ENCODE measurements at regions not wholly inside any gene's neighbourhood (a gene's known extent, or its start where the extent isn't known, plus 50 kb on each side); places are given as distances from the start of the nearest gene placed in this dataset.
A peak's percentile ranks its signal among the peaks of the same experiment; 100 is the strongest.
"Not testable (repeated sequence)": the region's sequence is repeated elsewhere in the genome, so short reads cannot be mapped to it uniquely, and the experiment has no call there.

GRCh38 chr22:46026899-46027210 is 49.9 kb upstream of the WNT7B start:
- no peak for DNase-seq (ENCODE audit: low read depth)

DNA sequence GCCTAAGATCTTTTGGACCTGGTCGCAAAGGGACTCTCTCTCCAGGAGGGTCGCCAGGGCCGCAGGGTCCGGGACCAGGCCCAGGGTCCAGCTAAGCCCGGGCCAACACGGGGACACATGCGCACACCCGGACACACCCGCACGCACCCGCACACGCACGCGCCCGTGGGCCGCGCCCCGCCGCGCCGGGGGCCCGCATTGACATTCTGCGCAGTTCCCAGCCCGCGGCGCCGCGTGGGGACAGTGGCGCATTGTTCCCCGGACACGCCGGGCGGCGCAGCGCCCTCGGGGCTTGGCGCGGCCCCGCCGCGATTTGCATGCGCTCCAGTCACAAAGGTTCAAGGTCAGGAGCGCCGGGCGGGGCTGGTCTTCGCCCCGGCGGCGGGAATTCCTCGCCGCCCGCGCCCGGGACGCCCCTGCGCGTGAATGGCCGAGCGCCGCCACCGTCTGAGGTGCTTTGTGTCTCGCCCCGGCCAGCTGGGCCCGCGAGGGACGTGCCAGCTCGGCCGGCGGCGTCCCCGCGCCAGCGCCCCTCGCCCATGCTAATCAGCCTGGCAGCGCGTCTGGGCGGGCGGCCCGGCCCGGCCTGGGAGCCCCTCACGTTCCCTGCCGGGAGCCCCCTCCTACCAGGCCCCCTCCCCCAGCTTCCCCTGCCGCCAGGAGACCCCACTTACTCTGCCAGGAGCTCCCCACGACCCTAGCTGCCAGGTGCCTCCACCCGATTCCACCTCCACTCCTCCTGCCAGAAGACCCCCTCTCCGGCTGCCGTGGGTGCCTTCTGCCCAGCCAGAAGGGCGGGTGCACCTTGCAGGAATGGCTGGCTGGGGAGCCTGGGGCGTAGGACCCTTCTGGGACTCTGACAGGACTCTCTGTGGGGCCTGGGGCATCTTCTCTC is 50.5 kb upstream of the WNT7B start:
- DNase-seq (ENCODE audit: low read depth), result peak; percentile 34

DNA sequence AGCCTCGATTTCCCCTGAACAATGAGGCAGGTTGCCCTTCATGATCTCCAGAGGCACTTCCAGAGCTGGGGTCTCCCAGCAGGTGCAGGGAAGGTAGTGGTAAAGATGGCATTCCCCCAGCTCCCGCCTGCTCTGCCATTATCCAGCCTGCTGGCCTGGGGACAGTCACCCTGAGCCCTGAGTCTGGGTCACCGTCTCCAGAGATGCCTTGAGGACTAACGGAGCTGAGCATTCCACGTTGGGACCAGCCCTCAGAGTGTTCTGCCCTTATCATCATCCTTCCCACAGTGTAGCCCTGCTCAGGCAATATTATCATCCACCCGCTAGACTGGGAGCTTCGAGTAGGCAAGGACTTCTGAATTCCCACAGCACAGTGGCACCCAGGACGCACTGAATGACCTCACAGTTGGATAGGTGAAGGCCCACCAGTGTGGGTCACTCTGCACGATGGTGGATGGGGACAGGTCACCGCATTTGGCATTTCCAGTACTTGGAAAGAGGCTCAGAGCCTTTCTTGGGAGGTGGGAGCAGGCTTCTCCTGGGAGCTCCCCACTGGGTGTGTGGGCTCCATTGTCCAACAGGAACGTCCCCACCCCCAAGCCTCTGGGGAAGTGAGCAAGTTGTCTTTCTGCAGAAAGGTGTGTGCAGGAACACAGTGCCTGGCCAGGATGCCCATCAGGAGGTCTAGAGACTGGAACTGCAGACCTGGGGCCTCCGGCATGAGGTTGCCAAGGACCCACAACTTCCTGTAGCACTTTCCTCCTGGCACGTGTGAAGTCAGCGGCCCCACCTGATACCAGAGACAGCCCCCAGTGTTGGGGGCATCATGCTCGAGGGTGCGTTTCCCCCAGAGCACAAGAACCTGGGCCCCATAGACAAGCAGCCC is 51.4 kb upstream of the WNT7B start:
- no peak for DNase-seq (ENCODE audit: low read depth)

DNA sequence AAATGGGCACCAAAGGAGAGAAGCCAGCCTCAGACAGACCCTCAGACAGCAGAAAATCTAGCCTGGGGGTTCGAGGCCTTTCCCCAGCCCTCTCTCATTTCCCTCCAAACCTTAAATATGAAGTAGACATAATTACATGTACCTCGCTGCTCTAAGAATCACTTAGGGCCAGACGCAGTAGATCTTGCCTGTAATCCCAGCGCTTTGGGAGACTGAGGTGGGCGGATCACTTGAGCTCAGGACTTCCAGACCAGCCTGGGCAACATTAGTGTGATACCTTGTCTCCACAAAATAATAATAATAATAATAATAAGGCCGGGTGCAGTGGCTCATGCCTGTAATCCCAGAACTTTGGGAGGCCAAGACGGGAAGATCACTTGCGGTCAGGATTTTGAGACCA is 52.1 kb upstream of the WNT7B start:
- no peak for DNase-seq (ENCODE audit: low read depth)

- no peak for DNase-seq (ENCODE audit: low read depth)
These were observed 52.7 kb upstream of the WNT7B start for GRCh38 chr22:46029574-46030200.

DNA sequence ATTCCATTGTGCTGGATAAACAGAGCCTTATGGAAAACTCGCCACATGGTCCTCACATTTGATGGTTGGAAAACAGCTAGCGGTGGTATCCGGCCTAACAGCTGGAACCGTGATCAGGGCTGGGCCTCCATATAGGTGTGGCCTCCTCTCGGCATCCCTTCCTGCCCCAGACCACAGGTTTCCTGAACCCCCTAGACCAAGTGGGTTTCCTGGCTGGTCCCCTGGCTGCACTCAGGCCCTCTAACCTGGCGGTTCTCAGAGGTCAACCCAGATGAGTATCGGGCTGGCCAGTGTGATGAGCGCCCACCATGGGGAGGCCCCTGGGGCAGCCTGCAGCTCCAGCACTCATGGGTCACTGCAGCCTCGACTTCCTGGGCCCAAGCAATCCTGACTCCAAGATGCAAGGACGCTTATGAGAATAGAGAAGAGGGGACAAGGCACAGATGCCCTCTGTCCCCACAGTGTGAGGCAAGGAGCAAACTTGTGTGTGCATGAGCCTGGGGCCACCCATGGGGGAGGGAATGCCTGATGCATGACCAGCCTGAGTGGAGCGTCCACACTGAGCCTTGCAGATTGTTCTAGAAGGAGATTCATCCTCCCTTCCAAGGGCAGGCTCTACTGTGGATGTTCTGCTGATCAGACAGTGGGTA is 53.4 kb upstream of the WNT7B start:
- DNase-seq (ENCODE audit: low read depth), result no peak

- no peak for DNase-seq (ENCODE audit: low read depth)
These were observed 54.1 kb upstream of the WNT7B start for GRCh38 chr22:46031066-46031465.

DNA sequence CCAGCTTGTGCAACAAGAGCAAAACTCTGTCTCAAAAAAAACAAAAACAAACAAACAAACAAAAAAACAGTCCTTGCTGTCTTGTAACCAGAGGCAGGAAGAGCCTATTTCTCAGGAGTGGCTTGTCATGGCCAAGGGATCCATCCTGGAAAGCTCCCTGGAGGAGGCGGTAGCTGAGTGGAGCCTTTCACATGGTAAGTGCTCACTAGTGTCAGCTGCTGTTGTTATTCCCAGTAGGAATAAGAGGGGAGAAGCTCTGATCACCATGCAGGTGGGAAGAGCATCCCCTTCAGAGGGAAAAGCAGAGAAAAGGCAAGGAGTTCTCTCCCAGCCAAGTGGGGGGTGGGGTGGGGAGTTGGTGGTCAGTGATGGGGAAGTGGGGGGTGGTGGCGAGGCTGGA is 54.6 kb upstream of the WNT7B start:
- DNase-seq (ENCODE audit: low read depth), result no peak

DNA sequence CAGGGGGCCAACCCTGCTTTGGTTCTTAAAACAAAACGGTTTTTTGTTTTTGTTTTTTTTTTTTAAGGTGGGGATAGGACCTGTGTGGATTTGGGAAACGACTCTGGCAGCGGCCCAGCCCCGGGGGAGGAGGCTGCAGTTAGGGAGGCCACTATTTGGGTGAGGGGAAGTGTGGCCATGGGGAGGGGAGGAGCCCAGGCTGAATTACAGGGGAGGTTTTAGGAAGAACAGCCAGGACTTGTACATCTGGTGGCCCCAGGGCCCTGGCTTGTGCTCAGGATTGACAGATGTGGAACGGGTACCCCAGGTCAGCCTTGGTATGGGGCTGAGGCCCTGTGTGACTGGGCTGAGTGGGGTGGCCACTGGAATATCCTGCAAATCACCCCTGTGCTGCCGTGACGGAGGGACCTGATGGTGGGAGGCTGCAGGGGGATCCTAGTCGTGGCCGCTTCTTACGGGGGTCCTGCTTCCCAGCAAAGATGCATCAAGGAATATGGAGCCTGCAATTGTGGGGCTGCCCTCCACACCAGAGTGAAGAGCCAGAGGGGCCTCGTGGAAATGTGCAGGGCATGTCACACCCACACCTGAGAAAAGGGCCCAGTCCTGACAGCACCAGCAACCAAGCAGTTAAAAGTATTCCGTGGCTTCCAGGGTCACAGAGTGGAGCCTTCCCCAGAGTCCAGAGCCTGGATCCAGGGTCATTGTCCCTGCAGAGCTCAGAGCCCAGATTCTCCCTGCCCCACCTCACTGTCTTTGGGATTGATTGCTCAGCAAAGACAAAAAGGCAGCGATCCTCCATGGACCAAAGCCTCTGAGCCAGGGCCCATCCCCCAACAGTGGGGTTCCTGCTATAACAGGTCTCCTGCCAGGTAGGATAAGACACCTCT is 55.2 kb upstream of the WNT7B start:
- no peak for DNase-seq (ENCODE audit: low read depth)

DNA sequence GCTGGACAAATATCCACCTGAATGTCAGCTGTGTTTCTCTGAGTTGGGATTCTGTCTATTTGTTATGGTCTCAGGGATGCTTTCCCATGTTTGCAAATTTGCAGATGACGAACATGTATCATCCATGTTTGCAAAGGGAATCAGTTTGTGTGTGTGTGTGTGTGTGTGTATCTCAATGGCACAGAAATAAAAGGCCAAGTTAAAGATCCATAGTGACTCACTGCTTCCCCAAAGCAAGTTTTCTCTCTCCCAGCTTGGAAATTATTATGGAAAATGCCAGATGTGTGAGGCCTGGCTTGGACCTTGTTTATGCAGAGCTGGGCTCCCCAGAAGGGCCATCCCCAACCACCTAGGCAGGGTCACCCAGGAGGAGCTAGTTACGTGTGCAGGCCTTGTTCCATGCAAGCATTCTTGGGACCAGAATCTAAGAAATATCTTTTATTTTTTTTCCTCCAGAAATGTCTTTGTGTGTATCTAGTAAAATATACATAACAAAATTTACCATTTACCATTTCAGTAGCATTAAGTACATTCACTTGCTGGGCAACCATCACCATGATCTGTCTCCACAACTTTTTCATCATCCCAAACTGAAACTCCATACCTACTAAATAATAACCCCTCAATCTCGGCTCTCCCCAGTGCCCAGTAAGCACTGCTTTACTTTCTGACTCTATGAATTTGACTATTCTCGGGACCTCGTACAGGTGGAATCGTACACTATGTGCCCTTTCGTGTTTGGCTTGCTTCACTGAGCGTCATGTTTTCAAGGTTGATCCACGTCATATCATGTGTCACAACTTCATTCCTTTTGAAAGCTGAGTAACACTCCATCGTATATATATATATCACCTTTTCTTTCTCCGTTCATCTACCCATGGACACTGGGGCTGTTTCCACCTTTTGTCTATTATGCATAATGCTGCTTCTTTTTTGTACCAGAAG is 56.6 kb upstream of the WNT7B start:
- DNase-seq (ENCODE audit: low read depth), result no peak

GRCh38 chr22:46034480-46034879 is 57.5 kb upstream of the WNT7B start:
- not testable (repeated sequence) for DNase-seq (ENCODE audit: low read depth)

DNA sequence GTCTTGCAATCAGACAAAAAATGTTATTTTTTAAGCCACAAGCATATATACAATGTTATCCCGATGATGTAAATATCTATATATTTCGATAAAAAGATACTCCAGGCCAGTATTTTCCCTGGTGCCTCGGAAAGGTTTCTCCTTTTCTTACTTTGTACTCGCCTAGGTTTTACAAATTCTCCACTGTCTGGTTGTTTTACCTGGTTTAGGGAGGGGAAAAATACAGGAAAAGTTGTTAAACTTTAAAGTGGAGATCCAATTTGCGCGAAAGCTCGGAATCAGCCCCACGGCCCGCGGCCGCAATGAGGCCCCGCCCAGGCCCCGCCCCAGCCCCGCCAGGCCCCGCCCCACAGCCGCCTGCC is 58.4 kb upstream of the WNT7B start:
- DNase-seq (ENCODE audit: low read depth), result no peak

DNA sequence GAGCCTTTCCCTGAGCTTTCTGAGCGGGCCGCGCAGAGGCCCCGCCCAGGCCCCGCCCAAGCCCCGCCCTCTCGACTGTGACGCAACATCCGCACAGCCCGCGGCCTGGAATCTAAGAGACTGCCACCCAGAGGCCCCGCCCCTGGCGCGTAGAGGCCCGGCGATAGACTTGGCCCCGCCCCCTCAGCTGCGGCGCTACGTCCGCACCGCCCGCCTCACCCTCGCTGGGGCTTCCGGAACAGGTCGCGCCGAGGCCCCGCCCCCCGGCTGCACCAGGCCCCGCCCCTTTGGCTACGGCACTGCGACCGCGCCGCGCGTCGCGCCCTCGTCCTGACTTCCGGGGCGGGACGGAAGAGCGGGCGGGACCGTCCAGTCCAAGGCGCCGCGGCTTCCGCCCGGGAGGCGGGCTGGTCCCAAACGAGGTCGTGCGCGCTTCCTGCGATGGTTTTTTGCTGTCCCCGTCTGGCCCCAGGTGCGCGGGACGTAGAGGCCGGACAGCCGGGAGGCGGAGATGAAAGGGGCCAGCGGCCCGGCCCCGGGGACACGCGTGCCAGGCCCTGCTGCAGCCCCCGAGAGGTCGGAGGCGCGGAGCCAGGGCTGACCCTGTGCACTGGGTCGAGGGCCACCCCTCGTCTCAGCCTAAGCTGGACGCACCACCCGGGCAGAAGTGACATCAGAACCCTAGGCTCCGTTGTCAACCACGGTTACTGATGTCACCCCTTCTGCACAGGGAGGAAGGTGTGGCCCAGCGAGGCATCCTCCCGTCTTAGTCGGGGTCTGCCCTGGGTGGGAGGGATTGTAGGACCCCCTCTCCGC is 59.0 kb upstream of the WNT7B start:
- DNase-seq (ENCODE audit: low read depth), result peak; percentile 99

DNA sequence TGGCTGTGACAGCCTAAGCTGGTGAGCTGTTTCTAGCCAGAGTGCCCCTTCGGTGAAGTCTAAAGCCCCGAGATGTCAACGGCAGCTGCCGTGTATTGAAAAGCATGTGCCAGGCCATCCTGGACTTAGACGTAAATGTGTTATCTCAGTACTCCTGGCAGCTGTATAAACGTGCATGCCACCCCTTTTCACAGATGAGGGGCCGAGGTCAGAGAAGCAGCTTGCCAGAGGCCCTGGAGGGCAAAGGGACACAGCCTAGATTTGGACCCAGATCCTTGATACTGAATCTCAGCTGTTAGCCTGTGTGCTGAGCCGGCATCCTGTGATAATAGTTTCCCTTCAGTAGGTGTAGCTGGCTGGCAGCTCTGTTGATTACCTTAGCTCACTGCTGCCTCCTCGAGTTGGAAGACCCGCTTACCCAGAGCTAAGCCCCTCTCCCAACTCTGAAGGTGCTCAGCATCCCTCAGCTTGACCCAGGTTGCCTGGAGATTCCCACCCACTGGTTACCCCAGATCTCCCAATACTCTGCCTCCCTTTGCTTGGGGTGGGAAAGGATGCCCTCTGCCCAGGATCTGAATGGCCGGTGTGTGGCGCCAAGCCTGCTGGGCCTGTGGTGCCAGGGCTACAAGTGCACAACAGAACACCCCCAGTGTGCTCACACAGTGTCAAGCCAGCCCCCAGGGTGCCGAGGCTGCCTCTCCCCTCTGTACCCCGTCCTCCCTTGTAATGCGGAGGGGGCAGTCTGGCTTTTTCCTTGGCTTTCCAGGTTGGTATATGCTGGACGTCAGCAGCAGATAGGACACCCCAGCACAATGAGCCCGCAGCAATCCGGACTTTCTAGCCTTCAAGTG is 59.8 kb upstream of the WNT7B start:
- DNase-seq (ENCODE audit: low read depth), result peak; percentile 64

DNA sequence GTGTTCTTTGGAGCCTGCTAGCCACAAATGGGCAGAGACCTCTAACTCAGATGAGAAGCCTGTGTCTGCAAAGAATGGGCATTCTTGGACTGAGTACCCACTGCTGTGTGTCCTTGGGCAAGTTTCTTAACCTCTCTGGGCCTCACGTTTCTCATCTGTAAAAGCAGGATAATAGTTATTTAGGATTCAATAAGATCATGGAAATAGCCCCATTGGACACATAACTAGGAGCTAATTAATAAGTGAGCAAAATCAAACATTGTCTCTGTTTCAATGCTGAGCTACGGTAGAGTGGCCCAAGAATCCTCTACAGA is 61.2 kb upstream of the WNT7B start:
- DNase-seq (ENCODE audit: low read depth), result no peak

- no peak for DNase-seq (ENCODE audit: low read depth)
These were observed 61.8 kb upstream of the WNT7B start for GRCh38 chr22:46038516-46039430.

GRCh38 chr22:46039535-46039934 is 62.6 kb upstream of the WNT7B start:
- no peak for DNase-seq (ENCODE audit: low read depth)
